ENCODE measurements at regions not wholly inside any gene's neighbourhood (a gene's known extent, or its start where the extent isn't known, plus 50 kb on each side); places are given as distances from the start of the nearest gene placed in this dataset.

- Histone ChIP-seq H2AFZ (ENCODE audit: low read depth, low read length, severe bottlenecking) (no peak overlapping the region), H3K27me3 (ENCODE audit: low read length) (no peaks in the 10 kb centered on the region), H3K9me2 (replicated peaks; ENCODE audit: insufficient read depth, low read length) (no peaks in the 10 kb centered on the region), H3K9ac (ENCODE audit: low read length) (no peak overlapping the region), H4K20me1 (ENCODE audit: low read depth, low read length) (no peaks in the 10 kb centered on the region), H3K79me2 (ENCODE audit: insufficient read depth, low read length) (no peaks in the 10 kb centered on the region), H3K4me2 (ENCODE audit: low read depth, low read length, poor library complexity, severe bottlenecking) (no peak overlapping the region), H3K36me3 (ENCODE audit: low read length) (no peaks in the 10 kb centered on the region), H3K27ac (ENCODE audit: low read depth, low read length) (no peak overlapping the region), H3K9me3 (ENCODE audit: insufficient read depth, low read length) (no peaks in the 10 kb centered on the region), H3K4me3 (ENCODE audit: insufficient read depth, low read length, poor library complexity, severe bottlenecking) (no peak overlapping the region), H3F3A (ENCODE audit: insufficient read depth) (no peaks in the 10 kb centered on the region)
- TF ChIP-seq CTCF (IDR thresholded peaks at IDR 0.05; ENCODE audit: insufficient read depth, low read length, poor library complexity, severe bottlenecking) (no peak), EZH2phosphoT487 (conservative IDR thresholded peaks at IDR 0.05; ENCODE audit: low read length) (no peak)
These were observed 172.4 kb downstream of the SP3 start for GRCh38 chr2:173792741-173793140.

GRCh38 chr2:173793709-173794565 lies 171.2 kb downstream of the SP3 start:
- no peaks in the 10 kb centered on the region for H3K36me3 ChIP-seq (ENCODE audit: low read length)
- H3K79me2 ChIP-seq (ENCODE audit: insufficient read depth, low read length): no peaks in the 10 kb centered on the region
- H3F3A ChIP-seq (ENCODE audit: insufficient read depth): no peaks in the 10 kb centered on the region
- H4K20me1 ChIP-seq (ENCODE audit: low read depth, low read length): no peaks in the 10 kb centered on the region
- no peak overlapping the region for H3K27ac ChIP-seq (ENCODE audit: low read depth, low read length)
- TF ChIP-seq EZH2phosphoT487 (conservative IDR thresholded peaks at IDR 0.05; ENCODE audit: low read length) (no peak), CTCF (IDR thresholded peaks at IDR 0.05; ENCODE audit: insufficient read depth, low read length, poor library complexity, severe bottlenecking) (no peak)
- no peak overlapping the region for H2AFZ ChIP-seq (ENCODE audit: low read depth, low read length, severe bottlenecking)
- H3K9ac ChIP-seq (ENCODE audit: low read length): no peak overlapping the region
- no peak overlapping the region for H3K4me3 ChIP-seq (ENCODE audit: insufficient read depth, low read length, poor library complexity, severe bottlenecking)
- no peak overlapping the region for H3K4me2 ChIP-seq (ENCODE audit: low read depth, low read length, poor library complexity, severe bottlenecking)
- no peaks in the 10 kb centered on the region for H3K27me3 ChIP-seq (ENCODE audit: low read length)
- no peaks in the 10 kb centered on the region for H3K9me3 ChIP-seq (ENCODE audit: insufficient read depth, low read length)
- no peaks in the 10 kb centered on the region for H3K9me2 ChIP-seq (replicated peaks; ENCODE audit: insufficient read depth, low read length)

DNA sequence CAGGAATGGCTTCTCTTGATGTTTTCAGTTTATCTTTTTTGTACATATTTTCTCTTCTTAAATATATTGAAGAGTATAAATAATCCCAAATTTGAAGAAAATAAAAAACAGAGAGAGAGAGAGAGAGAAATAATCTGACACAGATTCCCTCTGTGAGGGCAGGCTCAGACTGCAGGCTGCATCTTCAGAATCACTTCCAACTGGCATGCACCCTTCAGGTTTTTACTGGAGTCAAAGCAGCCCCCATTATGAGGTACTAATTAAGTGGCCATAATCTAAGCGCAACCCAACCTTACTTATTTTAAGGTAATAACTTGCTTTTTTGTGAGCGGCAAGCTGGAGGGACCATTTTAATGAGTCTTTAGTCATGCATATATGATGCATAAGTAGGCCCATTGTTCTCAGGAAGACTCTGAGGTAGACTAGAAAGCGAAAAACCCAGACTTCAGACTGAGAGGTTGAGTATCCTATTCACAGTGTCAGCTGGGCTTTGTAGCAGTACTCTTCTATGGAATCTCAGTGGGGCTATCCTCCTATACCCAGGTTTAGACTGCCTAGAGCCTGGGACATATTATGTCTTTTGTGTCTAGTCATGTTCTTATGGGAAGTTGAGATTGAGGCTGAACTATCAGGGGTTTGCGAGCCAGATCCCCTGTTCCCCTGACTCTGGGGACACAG lies 167.4 kb downstream of the SP3 start:
- Histone ChIP-seq H3K9me3 (ENCODE audit: insufficient read depth, low read length) (no peaks in the 10 kb centered on the region), H3F3A (ENCODE audit: insufficient read depth) (no peaks in the 10 kb centered on the region), H3K9me2 (replicated peaks; ENCODE audit: insufficient read depth, low read length) (no peaks in the 10 kb centered on the region), H3K27ac (ENCODE audit: low read depth, low read length) (no peak overlapping the region), H4K20me1 (ENCODE audit: low read depth, low read length) (no peaks in the 10 kb centered on the region), H3K79me2 (ENCODE audit: insufficient read depth, low read length) (no peaks in the 10 kb centered on the region), H3K4me2 (ENCODE audit: low read depth, low read length, poor library complexity, severe bottlenecking) (no peak overlapping the region), H2AFZ (ENCODE audit: low read depth, low read length, severe bottlenecking) (no peak overlapping the region), H3K4me3 (ENCODE audit: insufficient read depth, low read length, poor library complexity, severe bottlenecking) (no peak overlapping the region), H3K27me3 (ENCODE audit: low read length) (no peaks in the 10 kb centered on the region), H3K9ac (ENCODE audit: low read length) (no peak overlapping the region), H3K36me3 (ENCODE audit: low read length) (no peaks in the 10 kb centered on the region)
- no peak for TF ChIP-seq CTCF (IDR thresholded peaks at IDR 0.05; ENCODE audit: insufficient read depth, low read length, poor library complexity, severe bottlenecking)
- no peak for TF ChIP-seq EZH2phosphoT487 (conservative IDR thresholded peaks at IDR 0.05; ENCODE audit: low read length)
